Endothelial cell of hepatic sinusoid (primary cell): ENCODE measurements at regions not wholly inside any gene's neighbourhood (a gene's known extent, or its start where the extent isn't known, plus 50 kb on each side); places are given as distances from the start of the nearest gene placed in this dataset.

Experiments
- in situ Hi-C: cut with HindIII; loops from 2 replicates; pipeline ENCODE4 v1.10.0; 2017; ENCODE audit warnings: low sequenced_read_pairs

DNA sequence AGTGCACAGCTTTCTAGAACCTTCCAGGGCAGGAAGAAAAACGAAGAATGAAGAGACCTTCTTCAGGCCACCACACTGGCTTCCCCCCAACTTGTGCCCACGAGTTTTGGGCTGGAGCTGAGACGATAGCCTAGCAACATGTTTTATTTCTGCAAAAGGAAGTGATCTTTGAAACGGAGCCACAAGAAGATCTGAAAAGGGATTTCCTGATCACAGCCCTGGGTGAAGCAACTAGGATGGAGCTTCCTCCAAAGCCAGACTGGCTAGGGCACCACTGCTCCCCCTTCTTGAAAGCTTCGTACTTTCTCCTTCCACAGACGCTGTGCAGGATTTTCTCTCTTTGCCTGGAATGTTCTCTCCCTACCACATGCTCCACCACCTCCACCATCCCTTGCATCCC, 418.3 kb downstream of the MED13L start:
- in situ Hi-C loops: no loop called here

DNA sequence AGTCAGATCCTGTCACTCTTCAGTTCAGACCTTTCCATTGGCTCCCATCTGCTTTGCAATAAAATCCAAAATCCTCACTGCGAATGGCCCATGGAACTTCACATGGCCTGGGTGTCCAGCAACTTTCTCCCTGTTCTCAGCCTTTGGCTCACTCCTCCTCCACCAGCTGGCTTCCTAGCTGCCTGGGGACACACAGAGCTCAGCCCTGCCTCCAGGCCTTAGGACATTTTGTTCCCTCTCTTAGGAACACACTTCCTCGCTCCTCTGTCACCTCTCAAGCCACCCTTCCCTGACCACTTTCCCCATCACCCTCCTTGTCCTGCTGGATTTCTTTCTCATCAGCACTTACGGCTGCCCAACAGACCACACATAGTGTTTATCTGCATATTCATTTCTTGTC, 419.6 kb downstream of the MED13L start:
- in situ Hi-C loops: no loop called here

DNA sequence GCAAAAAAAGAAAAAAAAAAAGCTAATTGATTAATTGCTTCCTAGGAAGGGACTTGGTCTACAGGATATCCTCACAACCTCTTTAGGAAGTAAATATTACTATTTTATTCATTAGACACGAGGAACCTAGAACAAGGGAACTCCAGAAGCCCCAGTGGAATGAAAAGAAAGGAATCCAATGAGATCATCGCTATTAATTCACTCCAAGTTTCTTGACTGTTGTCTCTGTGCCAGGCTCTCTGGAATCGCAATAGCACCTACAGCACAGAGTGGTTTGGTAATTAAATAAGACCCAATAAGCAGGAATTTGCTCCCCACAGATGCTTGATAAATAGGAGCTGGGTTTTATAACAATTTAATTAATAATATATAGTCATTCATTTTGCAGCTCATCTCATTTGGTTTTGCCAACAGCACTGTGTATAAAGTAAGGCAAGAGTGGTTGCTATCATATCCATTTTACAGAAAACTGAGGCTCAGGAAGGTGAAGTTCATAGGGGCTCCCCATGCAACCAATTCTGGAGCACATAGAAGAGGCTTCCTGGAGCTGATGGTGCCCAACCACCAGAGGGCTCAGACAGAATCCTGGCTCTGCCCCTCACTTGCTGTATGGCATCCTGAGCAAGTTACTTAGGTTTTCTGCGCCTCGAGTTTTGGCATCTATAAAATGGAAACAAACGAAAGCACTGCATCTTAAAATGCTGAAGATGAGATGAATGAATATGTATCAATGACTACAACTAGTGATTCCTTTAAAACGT, 420.2 kb downstream of the MED13L start:
- in situ Hi-C loops: no loop called here

DNA sequence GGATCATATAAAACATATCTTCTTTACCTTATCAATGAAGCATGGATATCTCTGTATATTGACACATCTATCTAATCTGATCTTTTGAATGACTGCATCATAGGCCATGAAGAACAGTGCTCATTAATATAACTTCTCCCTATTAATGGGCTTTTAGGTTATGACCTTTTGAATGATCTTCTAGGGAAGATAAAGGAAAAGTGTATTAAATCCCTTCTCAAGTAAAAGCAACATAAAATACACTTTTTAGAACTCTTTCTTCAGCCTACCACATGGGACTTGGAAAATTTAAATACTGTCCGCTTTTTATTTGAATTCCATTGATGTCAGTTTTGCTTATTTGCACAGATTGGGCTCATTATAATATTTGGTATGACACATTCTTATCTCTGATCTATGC, 425.4 kb downstream of the MED13L start:
- in situ Hi-C loops: no loop called here

DNA sequence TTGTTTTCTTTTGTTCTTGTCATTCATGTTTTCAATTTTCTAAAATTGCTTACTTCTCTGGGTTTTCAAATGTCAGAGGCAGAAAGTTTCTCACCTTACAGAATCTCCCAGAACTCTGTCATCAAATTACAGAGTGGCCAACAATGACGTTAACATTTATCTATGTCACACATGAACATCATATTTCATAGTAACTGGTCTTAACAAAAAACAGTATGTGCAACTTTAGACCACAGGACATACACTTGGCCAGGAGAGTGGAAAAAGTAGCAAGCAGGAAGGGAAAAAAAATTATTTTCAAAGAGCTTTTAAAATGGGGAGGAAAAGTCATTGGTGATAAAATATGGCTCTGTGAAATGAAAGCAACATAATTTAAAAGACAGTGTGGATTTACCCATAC, 426.5 kb downstream of the MED13L start:
- in situ Hi-C loops: no loop called here

DNA sequence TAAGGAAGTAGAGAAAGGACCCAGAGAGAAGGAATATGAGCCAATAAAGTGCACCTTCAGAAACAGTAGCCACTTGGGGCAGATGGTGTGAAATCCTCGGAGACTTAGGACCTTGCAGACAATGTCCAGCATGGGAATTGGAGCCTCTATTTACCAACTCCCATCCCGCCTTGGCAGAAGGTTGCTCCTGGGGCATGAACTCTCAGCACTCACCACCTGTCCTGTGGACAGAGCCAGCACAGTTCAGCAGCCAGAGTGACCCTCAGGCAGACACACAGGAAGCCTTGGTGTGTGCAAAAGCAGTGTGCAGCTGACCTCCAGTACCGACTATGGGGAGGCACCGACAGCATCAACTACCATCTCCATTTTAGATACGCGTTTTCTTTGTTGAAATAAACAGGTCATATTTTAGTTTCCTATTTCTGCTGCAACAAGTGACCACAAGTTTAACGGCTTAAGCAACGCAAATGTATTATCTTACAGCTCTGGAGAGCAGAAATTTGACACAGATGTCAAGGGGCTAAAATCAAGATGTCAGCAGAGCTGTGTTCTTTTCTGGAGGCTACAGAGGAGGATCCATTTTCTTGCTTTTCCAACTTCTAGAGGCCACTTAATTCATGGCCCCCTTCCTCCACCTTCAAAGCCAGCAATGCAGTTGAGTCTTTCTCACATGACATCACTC, 428.1 kb downstream of the MED13L start:
- in situ Hi-C loops: no loop called here

DNA sequence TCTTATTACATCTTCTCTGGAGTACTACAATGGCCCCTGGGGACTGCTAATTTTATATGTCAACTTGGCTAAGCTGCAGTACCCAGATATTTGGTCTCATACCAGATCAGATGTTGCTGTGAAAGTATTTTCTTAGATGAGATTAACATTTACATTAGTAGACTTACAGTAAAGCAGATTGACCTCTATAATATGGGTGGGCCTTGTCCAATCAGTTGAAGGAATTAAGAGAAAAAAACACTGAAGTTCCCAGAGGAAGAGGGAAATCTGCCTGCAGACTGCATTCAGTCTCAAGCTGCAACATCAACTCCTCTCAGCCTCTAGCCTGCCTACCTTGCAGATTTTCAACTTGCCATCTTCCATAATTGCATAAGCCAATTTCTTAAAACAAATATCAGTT, 430.1 kb downstream of the MED13L start:
- in situ Hi-C loops: no loop called here

DNA sequence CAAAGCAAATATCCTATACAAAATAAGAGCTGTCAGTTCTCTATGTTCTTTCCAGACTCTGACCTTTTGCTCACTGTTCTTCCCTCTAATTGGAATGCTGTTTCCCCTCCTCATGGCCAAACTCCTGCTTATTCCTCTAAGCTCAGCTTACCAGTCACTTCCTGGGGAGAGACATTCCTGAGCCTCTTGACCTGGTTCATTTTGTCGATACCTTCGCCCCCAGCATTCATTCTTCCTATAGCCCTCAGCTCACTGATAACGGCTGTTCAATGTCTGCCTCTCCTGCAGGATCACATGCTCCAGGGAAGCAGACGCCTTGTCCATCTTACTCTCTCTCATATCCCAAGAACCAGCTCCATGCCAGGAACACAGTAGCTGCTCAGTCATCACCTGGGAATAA, 431.0 kb downstream of the MED13L start:
- in situ Hi-C loops: no loop called here

DNA sequence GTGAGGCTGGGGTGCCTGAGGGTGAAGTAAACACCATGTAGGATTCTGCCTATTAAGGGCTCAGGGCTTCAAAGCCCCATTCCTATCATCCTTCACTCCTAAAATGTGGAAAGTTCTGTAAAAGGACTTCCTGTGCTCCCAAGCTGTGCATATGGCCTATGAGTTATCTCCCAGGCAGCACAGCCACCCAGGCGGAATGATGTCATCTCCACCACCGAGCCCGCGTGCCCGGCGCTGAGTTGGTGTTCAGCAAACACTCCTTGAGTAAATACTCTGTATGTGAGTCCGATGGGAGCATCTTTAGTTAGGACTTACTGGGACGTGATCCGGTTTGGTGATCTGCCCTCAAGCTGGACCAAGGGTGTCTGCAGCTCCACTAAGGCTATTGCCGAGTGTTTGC, 437.3 kb downstream of the MED13L start:
- in situ Hi-C loops: no loop called here

DNA sequence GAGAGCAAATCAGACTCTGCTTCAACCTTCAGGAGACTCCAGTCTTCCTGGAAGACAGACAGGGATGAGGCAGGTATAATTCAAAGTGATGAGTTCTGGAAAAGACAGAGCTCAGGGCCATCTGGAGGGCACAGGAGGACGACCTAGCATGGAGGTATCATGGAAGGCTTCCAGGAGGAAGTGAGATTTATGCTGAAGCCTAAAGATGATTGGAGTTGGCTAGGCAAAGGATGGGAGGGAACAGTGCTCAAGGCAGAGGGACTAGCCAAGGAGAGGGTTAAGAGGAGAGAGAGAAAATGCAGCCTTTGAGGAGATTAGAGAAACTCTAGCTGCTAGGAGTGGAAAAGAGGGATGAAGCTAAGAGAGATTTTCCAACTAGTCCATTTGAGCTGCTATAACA, 438.5 kb downstream of the MED13L start:
- in situ Hi-C loops: no loop called here

DNA sequence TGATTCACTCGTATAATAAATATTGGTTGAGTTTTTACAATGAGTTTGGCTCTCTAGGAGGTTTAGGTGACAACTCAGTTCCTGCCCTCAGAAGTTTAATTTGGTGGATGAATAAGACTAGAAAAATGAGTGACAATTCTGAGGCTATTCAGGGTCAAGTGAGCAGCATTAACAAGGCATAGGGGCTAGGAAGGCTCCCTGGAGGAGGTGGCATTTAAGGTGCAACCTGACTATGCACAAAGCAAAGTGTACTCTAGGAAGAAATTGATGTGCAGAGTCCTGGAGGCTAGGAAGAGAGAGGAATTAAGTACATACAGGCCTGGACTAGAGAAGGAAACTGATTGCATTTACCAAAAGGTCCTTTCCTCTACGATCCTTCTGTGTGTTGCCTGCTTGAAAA, 440.3 kb downstream of the MED13L start:
- in situ Hi-C loops: no loop called here

DNA sequence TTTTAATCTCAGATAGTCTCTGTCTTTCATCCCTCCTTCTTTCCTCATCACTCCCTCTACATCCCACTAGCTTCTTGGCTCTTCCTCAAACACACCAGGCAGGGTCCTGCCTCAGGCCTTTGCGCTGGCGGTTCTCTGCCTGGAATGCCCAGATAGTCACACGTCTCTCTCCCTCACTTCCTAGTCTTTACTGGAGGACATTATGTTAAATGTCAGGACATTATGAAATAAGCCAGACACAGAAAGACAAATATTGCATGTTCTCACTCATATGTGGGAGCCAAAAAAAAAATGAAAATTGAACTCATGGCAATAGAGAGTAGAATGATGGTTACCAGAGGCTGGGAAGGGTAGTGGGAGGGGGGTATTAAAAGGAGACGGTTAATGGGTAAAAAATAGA, 442.0 kb downstream of the MED13L start:
- in situ Hi-C loops: no loop called here

DNA sequence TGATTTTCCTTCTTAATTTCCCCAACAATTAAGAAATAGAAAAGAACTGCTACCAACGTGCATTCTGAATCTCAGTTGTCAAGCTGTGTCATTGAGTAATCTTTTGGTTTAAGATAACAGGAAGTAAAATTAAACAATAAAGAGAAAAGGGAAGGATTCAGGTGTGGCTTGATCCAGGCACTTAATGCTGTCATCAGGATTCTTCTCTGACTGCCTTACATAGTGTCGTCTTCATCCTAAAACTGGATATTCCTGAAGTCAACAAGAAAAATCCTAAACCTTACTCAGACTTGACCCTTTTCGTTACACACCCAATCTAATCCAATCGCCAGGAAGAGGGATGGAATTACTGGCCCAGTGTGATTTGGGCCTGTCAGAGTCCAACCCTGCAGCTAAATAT, 443.8 kb downstream of the MED13L start:
- in situ Hi-C loops: no loop called here

DNA sequence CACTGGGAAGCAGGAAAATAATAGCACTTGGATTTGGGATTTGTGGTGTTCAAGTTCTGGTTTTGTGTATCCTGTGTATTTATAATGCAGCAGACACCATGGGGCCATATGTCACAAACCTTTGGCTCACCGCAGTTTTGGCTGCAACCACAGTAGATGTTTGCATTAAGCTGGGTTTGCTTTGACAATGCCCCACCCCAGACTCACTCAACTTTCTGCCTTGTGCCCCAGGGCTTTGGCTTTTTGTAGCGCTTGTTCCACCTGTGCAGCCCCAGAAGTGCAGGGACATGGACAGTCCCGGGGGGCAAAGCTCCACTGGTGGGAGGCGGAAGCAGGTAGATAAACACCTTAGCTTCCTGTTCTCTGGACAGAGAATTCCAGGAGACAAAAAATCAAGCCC, 446.9 kb downstream of the MED13L start:
- in situ Hi-C loops: no loop called here

DNA sequence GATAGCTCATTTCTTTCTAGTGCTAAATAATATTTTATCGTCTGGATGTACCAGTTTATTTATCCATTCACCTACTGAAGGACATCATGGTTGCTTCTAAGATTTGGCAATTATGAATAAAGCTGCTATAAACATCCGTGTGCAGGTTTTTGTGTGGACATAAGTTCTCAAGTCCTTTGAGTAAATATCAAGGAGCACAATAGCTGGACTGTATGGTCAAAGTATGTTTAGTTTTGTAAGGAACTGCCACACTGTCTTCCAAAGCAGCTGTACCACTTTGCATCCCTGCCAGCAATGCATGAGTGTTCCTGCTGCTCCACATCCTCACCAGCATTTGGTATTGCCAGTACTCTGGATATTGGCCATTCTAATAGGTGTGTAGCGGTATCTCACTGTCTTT, 447.4 kb downstream of the MED13L start:
- in situ Hi-C loops: no loop called here

DNA sequence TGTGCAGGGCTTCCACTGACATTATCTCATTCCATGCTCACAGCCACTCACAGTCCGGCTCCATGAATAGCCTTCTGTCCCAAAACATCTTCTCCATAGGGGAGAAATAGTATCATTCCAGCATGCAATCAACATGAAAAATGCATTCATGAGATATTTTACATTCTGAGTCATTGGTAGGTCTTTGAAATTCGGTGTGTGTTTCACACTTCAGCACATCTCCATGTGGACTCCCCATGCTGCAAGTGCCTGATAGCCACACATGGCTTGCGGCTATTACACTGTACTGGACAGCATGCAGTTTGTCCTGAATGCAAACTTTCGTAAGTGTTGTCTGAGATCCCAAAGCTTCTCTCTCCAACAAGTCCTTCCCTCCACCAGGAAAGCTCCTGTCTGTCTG, 449.3 kb downstream of the MED13L start:
- in situ Hi-C loops: loop anchor here (5.0 kb wide), 1 partner anchor 49 kb away; no protein-coding TSS in a partner anchor

DNA sequence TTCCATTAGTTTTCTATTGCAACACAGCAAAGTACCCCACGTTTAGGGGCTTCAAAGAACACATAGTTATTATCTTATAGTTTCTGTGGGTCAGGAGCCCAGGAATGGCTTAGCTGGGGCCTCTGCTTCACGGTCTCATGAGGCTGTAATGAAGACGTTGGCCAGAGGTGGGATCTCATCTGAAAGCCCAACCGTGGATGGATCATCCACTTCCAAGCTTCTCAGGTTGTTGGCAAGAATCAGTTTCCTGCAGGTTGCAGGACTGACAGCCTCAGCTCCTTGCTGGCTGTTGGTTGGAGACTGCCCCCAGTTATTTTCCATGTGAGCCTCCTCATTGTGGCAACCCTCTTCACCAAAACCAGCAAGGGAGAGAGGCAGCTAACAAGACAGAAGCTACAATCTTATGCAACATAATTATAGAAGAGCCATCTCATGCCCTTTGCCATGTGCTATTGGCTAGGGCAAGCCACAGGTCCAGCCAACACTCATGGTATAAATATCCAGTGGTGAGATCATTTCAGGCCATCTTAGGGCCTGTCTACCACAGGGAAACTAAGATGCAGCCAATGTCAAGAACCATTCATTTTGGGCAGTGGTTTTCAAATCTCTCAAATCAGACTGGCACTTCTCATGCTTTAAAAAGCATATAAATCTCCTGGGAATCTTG, 452.4 kb downstream of the MED13L start:
- in situ Hi-C loops: loop anchor here (5.0 kb wide), 1 partner anchor 52 kb away; no protein-coding TSS in a partner anchor

DNA sequence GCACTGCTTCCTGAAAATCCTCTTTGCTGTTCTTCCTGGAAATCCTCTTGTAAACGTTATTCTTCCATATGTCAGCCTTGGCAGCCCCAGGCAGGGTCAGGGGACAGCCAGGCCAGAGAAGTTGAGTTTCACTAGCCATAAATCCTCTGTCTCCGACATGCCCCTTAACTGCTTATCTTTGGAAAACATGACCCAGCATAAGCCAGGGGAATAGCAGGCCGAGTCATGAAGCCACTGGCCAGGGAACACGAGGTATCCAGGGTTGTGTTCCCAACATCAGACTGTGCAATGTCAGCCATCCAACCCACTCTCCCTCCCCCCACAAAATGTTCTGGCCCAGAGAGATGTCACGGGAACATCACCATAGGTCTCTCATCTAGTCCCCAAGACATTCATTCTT, 453.9 kb downstream of the MED13L start:
- in situ Hi-C loops: no loop called here

DNA sequence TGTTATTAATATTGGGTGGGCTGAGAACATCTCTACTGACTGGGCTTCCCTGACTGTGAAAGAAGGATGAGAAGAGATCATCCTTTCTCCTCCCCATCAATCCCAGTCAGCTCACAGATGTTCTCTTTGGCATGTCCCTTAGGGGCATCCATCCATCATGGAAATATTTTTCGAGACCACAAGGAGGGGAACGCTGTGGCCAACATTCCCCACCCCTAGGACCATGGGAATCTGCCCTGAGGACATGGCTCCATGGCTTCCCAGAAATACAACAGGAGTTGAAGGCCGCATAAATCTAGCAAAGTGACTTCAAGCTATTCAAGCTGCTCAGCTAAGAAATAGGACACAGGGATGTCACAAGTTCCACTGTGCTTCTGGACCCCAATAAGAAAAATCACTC, 456.8 kb downstream of the MED13L start:
- in situ Hi-C loops: no loop called here

DNA sequence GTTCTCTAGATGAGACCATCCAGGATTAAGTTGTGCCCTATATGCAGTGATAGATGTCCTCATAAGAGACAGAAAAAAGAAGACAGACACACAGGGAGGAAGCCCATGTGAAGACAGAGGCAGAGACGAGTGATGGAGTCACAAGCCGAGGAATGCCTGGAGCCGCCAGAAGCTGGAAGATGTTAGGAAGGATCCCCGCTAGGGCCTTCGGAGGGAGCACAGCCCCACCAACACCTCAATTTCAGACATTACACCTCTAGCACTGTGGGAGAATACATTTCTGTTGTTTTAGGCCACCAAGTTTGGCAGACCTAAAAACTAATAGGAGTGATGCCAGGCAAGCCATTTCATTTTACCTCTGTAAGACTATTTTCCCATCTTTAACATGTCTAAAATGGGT, 458.5 kb downstream of the MED13L start:
- in situ Hi-C loops: no loop called here

DNA sequence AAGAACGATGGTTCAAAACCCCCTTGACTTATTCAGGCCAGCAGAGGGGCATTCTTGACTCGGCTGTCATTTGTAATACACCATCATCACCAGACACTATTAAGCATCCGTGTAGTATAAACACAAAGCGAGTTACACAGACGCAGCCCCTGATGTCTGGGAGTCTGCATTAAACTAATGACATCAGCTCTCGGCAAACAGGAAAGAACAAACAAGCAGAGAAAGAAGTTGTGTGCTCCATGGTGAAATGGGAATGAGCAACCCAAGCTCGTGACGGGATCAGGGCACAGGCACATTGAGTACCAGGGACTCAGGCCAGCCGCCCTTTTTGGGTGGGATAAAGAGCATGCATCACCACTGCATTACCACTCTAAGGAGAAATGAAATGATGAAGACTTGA, 460.1 kb downstream of the MED13L start:
- in situ Hi-C loops: no loop called here

DNA sequence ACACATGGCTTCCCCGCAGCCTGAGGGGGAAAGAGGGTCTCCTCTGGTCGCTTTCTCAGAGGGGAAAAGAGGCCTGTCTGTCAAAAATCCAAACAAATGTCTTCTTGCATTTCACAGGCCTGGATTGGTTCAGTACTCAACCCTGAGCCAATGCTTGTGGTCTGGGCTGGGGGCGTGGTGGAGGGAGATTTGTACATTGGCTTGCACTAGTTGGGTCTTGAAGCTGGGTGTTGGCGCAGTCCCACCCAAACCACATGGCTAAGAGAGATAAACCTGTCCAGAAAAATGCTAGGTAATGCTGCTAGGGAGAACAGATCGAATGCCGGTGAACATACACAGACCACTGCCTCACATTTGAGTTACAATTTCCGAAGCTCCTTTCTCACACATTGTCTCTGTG, 461.6 kb downstream of the MED13L start:
- in situ Hi-C loops: no loop called here
